SK-N-MC (cell line): ENCODE measurements at regions not wholly inside any gene's neighbourhood (a gene's known extent, or its start where the extent isn't known, plus 50 kb on each side); places are given as distances from the start of the nearest gene placed in this dataset.

Source experiments
- DNase-seq: peaks from one replicate; pipeline ENCODE4 v3.0.0-alpha.2; 2011; ENCODE audit warnings: low read depth, low spot score
- H3K27ac ChIP-seq: fragments of 200-600 bp; sonication (generic); 2 replicates; pipeline ENCODE4 v1.5.1; 2016; ENCODE audit warnings: mixed run types
- H3K36me3 ChIP-seq: fragments of 200-600 bp; sonication (generic); 2 replicates; pipeline ENCODE4 v1.6.1; 2017; ENCODE audit warnings: antibody characterized with exemption, low read length, mixed read lengths; ENCODE audit not compliant: insufficient read depth
- H3K4me3 ChIP-seq: fragments of 200-600 bp; sonication (generic); 2 replicates; pipeline ENCODE4 v1.5.1; 2016
- H3K9ac ChIP-seq: fragments of 200-600 bp; sonication (generic); 2 replicates; pipeline ENCODE4 v1.8.0; 2017; ENCODE audit warnings: mixed run types, mixed read lengths; ENCODE audit not compliant: insufficient read length
- H3K9me3 ChIP-seq: fragments of 200-600 bp; sonication (generic); 2 replicates; pipeline ENCODE4 v1.6.1; 2017; ENCODE audit warnings: low read depth, mild to moderate bottlenecking, antibody characterized with exemption, low read length, moderate library complexity, mixed read lengths
- EZH2 ChIP-seq: fragments of 200-600 bp; sonication (generic); IDR thresholded peaks from one replicate; pipeline ENCODE4 v1.6.1; 2017; ENCODE audit warnings: antibody characterized with exemption
- FOXP2 ChIP-seq: optimal IDR thresholded peaks from 2 replicates; pipeline ENCODE3; 2011; ENCODE audit warnings: mild to moderate bottlenecking, moderate library complexity; ENCODE audit not compliant: insufficient read depth; ENCODE audit errors: extremely low read length, control extremely low read depth
- POLR2AphosphoS5 ChIP-seq: IDR thresholded peaks from 2 replicates; pipeline ENCODE4 v1.6.1; 2012; ENCODE audit warnings: mild to moderate bottlenecking, low read depth, low read length, borderline replicate concordance

- no peak for DNase-seq
- Histone ChIP-seq H3K9ac (no peak overlapping the region), H3K27ac (no peak overlapping the region), H3K36me3 (no peaks in the 10 kb centered on the region), H3K9me3 (no peaks in the 10 kb centered on the region), H3K4me3 (no peak overlapping the region)
- TF ChIP-seq FOXP2 (no peak), POLR2AphosphoS5 (no peak), EZH2 (no peak)
Observed at GRCh38 chr5:125012727-125013451, 266.4 kb upstream of the ZNF608 start.

DNA sequence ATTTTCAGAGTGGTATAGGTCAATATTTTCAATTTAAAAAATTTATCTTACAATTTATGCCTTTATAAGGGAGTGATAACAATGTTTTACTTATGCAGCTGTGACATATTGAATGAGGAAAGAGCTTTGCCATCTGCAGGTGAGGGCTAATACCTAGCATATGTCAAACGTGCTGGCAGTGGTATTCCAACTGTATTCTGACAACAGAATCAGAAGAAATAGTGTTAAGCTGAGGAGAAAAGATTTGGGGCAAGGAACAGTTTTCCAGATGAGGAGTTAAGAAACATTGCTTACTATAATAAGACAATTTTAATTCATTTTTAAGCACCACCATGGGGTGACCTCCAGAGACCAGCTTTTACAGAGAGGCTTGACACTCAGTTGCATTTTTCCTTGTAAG, 267.8 kb upstream of the ZNF608 start:
- Histone ChIP-seq H3K36me3 (no peaks in the 10 kb centered on the region), H3K4me3 (no peak overlapping the region), H3K9ac (no peak overlapping the region), H3K27ac (no peak overlapping the region), H3K9me3 (no peaks in the 10 kb centered on the region)
- no peak for DNase-seq
- TF ChIP-seq POLR2AphosphoS5 (no peak), EZH2 (no peak), FOXP2 (no peak)

DNA sequence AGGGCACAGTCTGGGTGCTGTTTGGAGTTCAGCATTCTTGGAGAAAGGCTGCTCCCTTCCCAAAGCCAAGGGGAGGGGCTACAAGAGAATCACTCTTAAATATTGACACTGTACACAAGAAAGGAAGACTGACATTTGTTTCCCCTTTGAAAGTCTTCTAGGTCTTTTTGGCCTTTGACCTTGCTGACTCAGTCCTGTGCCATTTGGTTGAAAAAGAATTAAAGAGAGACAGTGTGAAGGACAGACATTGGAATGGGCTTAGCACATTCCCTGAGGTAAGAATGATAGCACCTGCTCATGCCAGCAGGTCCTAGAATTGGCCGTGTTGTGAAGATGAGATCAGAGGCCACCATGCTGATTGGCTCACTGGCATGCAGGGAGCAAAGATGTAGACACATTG, 271.4 kb upstream of the ZNF608 start:
- Histone ChIP-seq H3K27ac (no peak overlapping the region), H3K9ac (no peak overlapping the region), H3K4me3 (no peak overlapping the region), H3K36me3 (no peaks in the 10 kb centered on the region), H3K9me3 (no peaks in the 10 kb centered on the region)
- TF ChIP-seq EZH2 (no peak), POLR2AphosphoS5 (no peak), FOXP2 (no peak)
- DNase-seq = no peak

DNA sequence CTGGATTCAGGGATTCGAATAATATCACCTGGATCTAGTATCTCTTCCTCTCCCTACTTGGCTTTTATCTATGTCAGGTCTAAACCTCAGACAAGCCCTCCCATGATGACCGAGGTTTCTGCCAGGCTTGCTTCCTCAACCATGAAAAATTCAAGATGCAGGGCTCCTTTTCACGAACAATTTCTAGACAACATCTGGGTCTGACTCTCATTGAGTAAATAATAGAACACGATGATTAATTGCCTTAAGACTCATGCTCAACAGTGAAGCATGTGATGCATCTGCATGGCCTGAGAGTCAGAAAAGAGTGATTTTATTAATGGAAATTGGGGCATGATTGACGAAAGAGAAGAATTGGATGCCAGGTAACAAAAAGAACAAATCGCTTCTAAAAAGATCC, 277.2 kb upstream of the ZNF608 start:
- TF ChIP-seq EZH2 (no peak), POLR2AphosphoS5 (no peak), FOXP2 (no peak)
- no peak overlapping the region for H3K27ac ChIP-seq
- DNase-seq = no peak

GRCh38 chr5:125026867-125027731, 280.7 kb upstream of the ZNF608 start:
- no peak for DNase-seq
- no peak for TF ChIP-seq EZH2
- H3K9me3 ChIP-seq = no peaks in the 10 kb centered on the region
- H3K4me3 ChIP-seq = no peak overlapping the region
- H3K9ac ChIP-seq = no peak overlapping the region
- no peaks in the 10 kb centered on the region for H3K36me3 ChIP-seq
- no peak overlapping the region for H3K27ac ChIP-seq

More for the DNA sequence above, 277.2 kb upstream of the ZNF608 start:
- H3K4me3 ChIP-seq = no peak overlapping the region
- H3K9ac ChIP-seq = no peak overlapping the region
- H3K36me3 ChIP-seq = no peaks in the 10 kb centered on the region
- H3K9me3 ChIP-seq = no peaks in the 10 kb centered on the region

GRCh38 chr5:125032286-125032685, 285.8 kb upstream of the ZNF608 start:
- no peak overlapping the region for H3K9ac ChIP-seq
- H3K36me3 ChIP-seq = no peaks in the 10 kb centered on the region
- DNase-seq = no peak
- H3K27ac ChIP-seq = no peak overlapping the region
- no peak overlapping the region for H3K4me3 ChIP-seq
- no peak for TF ChIP-seq FOXP2
- TF ChIP-seq EZH2 = no peak
- no peaks in the 10 kb centered on the region for H3K9me3 ChIP-seq

DNA sequence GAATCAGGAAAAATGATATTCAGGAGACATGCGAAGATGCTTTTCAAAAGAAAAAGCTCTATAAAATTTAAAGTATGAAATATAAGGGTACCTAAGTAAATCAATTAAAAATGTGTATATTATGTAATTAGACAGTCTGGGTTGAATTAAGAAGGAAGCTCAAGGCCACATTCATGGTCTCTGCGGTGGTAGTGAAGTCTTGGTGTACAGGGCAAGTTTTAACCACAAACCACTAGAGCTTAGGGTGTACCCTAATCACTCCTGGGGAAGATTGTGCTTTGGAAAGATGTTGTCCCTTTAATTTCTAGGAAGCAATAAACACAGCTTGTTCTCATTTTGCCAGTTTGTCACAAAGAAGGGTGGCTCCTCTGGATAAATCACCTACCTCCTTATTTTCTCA, 287.2 kb upstream of the ZNF608 start:
- no peak for DNase-seq
- no peak overlapping the region for H3K4me3 ChIP-seq
- TF ChIP-seq POLR2AphosphoS5 = no peak
- TF ChIP-seq FOXP2 = no peak
- no peak overlapping the region for H3K27ac ChIP-seq
- no peaks in the 10 kb centered on the region for H3K36me3 ChIP-seq
- H3K9ac ChIP-seq = no peak overlapping the region
- no peaks in the 10 kb centered on the region for H3K9me3 ChIP-seq

DNA sequence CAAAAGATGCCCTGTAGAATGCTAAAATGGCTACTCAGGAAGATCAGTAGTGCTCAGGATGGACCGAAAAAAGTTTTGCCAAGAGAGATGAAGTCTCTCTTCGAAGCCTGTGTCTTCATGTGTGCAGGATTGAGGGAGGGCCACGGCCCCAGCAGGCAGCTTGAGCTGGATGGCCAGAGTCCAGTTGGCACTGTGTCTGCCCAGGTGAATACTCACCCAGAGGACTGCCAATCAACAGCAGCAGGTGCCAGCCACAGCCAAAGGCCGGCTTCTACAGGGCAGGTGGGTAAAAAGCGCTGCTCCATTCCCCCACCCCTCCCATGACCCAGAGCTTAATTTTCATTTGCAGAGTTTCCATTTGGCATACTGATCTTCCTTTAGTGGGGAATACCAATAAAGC, 287.9 kb upstream of the ZNF608 start:
- Histone ChIP-seq H3K9ac (no peak overlapping the region), H3K27ac (no peak overlapping the region), H3K4me3 (no peak overlapping the region), H3K9me3 (no peaks in the 10 kb centered on the region), H3K36me3 (no peaks in the 10 kb centered on the region)
- no peak for DNase-seq
- TF ChIP-seq POLR2AphosphoS5 = no peak
- TF ChIP-seq FOXP2 = no peak
- no peak for TF ChIP-seq EZH2
